SHP77 treated with DMSO at 0.1 percent for 48 hours (cell line): ENCODE measurements at regions not wholly inside any gene's neighbourhood (a gene's known extent, or its start where the extent isn't known, plus 50 kb on each side); places are given as distances from the start of the nearest gene placed in this dataset.
"Not testable (repeated sequence)": the region's sequence is repeated elsewhere in the genome, so short reads cannot be mapped to it uniquely, and the experiment has no call there.

Experiments used
- DNase-seq: peaks from one replicate; lab custom pipeline; 2025; lab: John Stamatoyannopoulos, UW

DNA sequence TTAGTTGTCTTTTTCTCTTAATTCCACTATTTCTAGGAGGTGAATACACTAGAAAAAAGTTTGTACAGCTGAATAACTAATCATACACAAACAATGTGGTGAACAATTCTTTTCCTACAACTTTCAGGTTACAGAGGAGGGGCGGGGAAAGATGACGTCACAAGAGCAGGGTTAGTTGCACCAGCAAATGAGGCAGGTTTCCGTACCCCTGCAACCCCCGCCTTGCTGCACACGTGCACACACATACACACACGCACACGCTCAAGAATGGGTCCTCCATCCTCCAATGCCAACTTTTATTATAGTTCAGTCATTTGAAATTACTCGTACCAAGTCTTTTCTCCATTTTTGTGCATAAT is 122.8 kb downstream of the ARL4C start:
- no peak for DNase-seq

DNA sequence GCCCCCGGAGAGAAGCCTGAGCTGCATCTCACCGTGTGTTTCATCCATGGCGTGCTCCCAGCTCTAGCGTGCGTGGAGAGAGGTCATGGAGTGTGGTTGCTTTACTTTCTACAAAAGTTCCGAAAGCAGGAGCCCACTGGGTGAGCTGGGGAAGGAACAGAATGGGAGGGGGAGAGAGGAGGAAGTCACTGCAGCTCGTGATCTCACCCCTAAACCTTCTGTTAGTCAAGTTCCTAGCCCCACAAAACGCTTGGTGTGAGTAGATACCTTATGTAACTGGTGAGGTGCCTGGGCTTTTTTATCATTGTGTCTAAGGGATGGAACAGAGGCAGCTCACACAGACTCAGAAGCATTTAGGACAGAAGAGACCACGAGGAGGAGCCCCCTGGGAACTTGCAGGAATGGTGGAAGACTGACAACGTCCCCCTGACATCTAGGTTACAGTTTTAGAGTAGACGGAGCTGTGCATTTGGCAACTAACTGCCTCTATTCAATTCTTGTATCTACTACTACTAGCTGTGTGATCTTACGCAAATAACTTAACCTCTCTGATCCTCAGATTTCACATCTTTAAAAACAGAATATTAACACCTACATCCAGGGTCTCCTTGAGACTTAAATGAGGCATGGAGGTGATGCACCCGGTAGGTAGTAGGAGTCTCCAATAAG is 123.3 kb downstream of the ARL4C start:
- DNase-seq: no peak

DNA sequence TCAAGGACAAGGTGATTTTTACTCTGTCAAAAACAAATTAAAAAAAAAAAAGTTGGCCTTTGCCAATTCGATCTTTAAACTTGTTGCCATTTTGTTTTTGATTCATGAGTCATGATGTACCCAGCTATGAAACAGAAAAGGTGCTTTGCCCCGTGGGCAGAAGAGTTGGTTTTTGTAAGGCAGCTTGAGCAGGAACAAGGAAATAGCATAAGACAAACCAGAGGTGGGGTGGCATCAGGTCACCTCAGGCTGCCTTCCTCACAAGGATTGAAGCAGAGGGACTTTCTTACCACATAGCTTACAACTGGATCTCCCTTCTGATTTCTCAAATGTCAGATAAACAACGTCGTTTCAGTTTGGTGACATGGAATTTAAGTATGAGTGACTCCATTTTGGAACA is 123.8 kb downstream of the ARL4C start:
- DNase-seq: no peak

DNA sequence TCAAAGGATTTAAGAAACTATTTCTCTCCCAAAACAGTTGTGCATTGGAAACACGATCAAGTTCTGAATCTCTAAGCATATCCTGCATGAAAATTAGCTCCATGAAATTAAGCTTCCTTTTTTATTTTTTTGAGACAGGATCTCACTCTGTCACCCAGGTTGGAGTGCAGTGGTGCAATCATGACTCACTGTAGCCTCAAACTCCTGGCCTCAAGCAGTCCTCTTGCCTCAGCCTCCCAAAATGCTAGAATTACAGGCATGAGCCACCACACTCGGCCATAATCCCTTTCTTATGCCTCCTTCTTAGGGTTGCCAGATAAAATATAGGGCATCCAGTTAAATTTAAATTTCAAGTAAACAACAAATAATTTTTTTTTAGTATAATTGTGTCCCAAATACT is 124.4 kb downstream of the ARL4C start:
- no peak for DNase-seq

DNA sequence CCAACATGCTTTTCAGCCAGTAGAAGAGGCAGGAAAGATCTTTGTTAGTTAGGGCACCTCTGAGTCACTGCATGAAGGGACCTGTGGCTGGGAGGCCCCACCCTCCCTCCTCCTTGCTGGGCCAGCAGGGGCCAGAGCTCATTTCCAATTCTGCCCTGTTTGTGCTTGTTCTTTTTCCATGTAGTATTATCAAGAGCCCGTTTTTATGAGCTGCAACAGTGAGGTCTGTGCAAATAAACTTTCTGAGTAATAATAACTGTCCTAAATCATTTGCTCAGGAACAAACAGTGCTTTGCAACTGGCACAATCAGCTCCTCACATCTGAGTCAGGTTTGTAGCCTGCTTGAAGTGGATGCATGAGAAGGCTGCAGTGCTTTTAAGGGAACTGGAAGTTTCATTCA is 128.0 kb downstream of the ARL4C start:
- no peak for DNase-seq

DNA sequence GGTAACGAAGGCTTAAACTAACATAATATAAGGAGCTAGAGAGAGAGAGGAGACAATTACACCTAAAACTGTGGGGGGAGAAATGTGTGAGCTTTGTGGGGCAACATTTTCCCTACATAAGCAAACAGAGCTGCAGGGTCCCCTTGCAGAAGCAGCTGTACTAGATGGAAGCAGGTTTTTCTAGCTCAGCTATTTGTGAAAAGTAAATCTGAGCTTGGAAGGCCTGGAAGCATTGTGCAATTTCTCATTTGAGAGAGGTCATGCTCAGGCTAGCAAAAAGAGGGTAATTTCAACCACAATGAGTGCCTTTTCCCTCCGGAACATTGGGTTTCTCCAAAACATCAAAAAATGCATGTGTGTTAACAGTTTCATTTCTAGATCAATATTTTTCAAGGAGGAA is 130.0 kb downstream of the ARL4C start:
- no peak for DNase-seq

DNA sequence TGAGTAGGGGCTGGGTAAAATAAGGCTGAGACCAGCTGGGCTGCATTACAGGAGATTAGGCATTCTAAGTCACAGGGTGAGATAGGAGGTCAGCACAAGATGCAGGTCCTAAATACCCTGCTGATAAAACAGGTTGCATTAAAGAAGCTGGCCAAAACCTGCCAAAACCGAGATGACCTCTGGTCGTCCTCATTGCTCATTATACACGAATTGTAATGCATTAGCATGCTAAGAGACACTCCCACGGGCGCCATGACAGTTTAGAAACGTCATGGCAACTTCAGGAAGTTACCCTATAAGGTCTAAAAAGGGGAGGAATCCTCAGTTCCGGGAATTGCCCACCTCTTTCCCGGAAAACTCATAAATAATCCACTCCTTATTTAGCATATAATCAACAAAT is 132.2 kb downstream of the ARL4C start:
- DNase-seq: no peak

DNA sequence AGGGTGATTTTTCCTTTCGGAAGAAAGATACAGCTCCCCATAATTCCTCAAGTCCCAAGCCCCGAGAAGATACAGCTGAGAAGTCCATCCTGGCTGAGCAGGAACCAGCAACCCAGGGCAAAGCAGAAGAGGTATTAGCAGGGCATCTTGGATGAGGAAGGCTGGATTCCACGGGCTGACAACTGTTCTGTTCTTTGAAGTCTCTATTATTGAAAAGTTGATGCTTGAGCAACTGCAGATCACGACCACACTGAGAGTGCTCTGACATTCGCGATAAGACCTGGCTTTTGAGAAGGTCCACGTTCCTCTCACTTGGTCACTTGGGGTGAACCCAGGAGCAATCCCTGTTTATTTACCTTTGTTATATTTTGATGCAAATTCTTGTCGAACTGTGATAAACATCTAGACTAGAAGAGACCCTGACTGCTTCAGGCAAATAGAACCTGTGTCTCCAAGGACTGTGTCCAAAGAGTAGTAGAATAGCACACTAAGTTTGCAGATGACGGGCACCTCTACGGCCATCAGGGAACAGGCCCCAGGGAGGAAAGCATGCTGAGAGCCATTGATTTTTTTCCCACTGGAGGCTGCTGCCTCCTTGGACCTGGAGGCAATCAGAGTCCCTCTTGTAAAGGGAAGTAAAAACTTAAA is 133.1 kb downstream of the ARL4C start:
- DNase-seq: no peak

DNA sequence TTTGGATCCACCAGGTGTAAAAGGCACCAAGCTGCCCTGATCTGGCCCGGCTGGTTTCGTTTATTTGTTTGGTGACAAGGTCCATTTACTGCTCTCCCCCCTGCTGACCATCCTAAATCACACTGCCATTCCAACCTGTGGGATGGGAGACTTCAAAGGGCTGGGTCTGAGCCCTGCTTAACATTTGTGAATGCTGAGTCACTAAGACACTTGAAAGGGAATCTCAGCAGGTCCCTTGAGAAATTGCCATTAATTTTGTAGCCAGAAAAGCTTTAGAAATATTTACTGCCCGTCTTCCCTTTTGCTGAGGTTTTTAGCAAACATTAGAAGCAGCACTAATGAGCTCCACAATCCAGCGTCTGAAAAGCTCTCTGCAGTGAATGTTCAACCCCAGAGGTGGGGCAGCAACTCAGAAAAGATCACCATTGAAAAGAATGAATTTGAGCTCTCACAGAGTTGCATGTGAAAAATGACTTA is 133.8 kb downstream of the ARL4C start:
- no peak for DNase-seq

DNA sequence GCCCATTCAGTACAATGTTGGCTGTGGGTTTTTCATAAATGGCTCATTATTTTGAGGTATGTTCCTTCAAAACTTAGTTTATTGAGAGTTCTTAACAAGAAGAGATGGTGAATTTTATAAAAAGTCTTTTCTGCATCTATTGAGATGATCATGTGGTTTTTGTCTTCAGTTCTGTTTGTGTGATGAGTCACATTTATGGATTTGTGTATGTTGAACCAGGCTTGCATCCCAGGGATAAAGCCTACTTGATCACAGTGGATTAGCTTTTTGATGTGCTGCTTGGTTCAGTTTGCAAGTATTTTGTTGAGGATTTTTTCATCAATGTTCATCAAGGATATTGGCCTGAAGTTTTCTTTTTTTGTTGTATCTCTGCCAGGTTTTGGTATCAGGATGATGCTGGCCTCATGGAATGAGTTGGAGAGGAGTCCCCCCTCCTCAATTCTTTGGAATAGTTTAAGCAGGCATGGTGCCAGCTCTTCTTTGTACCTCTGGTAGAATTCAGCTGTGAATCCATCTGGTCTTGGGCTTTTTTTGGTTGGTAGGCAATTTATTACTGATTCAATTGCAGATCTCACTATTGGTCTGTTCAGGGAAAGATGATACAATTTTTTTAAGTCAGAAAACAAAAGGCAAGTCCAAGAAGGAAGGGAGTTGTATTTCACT is 136.4 kb downstream of the ARL4C start:
- not testable (repeated sequence) for DNase-seq

DNA sequence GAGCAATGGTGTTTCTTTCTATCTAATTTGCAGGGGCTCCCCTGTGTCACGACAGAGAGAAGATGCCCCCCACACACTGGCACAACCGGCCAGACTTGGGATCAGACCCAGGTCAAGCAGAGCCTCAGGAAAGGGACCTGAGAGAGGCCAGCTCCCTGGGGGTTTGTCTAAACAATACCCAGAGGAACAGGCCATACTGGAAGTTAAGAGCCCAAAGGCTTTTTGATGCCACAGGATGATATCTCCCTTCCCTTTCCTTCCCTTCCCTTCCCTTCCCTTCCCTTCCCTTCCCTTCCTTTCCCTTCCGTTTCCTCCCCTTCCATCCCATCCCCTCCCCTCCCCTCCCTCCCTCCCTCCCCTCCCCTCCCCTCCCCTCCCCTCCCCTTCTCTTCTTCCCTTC is 139.2 kb downstream of the ARL4C start:
- DNase-seq: no peak

DNA sequence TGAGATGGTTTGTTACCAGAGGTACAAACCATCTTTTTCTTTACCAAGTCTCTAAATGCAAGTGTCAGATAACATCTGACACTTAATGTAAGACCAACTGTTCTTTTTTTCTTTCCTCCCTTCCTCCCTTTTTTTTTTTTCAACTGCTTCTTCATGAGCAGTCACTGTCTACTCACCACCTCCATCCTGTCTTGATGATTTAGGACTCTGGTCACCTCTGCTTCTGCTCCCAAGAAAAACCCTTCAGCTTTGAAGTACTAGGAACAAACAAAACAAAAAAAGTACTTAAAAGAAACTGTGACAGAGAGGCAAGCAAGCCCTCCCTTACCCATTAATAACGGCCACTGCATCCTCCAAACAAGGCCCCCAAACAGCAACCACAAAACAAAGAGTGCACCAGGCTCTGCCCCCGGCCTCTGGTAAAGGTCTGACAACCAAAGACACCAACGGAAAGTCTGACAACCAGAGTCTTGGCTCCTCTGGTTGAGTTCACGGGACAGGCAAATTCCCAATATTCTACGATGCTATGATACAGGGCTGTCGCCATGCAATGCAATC is 141.0 kb downstream of the ARL4C start:
- DNase-seq: no peak

DNA sequence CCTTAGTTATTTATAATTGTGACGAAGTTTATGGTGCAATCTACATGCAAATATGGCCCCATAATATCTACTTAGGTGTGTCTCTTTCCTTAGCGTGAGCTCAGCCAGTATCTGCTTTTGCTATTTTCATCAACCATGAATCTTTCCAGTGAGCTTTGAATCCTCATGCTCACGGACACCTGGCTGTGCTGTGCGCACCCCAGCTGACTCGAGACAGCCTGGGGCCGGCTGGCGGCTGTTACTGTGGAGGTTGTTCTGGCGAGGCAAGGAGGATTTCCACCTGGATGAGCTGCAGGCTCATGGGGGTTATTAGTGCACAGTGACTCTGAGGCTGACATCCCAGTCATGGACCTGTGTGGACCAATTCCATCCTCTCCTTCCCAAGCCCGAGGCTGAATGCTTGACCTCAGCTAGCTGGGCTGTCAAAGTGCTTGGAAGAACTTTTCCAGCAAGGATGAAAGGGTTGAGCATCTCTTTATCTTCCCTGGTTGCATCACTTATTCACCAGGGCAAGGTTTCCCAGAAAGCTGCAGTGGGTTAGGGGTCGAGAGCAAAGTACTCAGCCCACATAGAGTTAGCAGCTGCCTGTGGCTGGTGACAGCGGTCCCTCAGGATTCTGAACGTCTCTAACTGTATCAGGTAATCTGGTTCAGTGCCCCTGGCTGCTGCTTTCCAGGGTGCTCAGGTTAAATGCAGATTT is 141.7 kb downstream of the ARL4C start:
- DNase-seq: no peak

DNA sequence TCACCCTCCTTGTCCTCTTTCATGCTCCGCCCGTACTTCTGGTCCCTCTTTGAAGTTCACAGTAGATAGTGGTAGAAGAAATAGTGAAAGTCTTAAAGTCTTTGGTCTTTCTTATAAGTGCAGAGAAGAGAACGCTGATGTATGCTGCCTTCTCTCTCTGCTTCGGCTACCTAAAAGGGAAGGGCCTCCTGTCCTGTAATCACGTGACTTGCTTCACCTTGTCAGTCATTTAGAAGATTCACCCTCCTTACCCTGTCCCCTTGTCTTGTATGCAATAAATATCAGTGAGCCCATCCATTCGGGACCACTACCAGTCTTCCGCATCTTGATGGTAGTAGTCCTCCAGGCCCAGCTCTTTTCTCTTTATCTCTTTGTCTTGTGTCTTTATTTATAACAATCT is 144.6 kb downstream of the ARL4C start:
- DNase-seq: no peak

DNA sequence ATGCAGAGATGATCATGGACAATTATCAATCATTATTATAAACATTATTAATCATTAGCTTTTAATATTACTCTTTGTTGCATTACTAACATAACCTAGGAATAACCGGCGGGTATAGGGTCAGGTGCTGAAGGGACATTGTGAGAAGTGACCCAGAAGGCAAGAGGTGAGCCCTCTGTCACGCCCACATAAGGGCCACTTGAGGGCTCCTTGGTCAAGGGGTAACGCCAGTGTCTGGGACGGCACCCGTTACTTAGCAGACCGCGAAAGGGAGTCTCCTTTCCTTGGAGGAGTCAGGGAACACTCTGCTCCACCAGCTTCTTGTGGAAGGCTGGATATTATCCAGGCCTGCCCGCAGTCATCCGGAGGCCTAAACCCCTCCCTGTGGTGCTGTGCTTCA is 145.0 kb downstream of the ARL4C start:
- DNase-seq: not testable (repeated sequence)

DNA sequence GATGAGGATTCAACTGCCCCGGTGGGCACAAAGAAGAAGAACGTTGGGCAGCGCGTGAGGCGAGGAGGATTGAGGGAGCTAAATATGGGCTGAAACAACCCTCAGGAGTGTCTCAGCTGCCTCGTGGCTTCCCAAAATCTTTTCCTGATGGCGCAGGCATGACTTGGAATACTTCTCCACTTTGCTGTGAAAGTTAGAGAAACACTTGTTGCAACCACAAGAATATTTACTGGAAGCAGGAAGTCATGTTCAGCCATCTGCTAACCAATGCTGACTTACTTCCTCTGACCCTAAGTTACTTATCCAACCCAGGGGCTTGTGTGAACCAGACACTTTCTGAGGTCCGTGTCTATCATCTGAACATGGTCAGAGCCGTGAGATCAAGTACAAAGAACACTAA is 148.8 kb downstream of the ARL4C start:
- DNase-seq: no peak

DNA sequence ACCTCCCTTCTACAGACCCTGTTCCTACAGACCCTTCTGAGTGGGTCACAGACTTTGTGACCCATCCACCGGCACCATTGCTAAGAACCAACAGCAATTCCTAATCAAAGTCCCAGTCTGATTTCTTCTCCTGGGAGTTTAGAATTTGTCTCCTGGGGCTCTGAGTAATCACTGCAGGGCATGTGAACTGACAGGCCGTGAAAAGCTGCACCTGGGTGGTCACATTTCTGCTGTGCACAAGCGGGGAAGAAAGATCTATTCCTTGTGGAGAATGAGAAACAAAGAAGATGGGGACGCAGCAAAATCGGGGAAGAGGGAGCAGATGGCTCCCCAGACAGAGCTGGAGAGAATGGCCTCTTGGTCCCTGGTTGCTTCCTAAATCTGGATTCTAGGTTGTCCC is 151.0 kb downstream of the ARL4C start:
- DNase-seq: no peak

DNA sequence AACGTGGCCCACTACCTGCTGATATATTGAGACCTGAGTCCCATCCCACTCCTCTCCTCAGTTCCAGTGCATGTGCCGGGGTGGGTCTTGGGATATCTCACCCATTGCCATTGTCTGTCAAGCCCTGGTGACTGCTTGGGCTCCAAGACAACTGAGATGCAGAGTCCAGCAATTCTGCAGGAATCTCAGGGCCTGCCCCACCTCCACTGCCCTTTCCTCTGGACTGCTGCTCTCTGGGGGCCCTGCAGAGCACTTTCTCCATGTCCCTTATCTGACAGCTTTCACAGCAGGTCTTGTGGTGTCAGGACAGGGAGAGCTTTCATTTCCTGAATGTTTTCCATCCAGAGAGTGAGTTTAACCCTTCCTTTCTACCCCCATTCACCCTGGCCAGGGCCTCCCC is 152.9 kb downstream of the ARL4C start:
- no peak for DNase-seq

DNA sequence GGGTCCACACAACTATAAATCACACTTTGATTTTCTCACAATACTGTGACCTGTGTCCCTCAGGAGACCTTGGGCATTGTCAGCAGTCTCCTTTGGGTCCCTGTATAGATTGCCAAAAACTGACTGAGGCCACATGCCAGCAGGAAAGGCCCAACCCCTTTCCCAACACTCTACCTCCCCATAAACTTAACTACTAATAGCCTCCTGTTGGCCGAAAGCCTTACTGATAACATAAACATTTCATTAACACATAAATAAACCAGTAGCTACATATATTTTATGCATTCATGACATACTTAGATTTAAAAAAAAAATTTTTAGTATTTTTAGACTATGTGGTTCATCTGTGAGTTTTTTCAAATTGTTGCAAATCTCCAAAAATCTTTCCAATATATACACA is 153.5 kb downstream of the ARL4C start:
- no peak for DNase-seq

DNA sequence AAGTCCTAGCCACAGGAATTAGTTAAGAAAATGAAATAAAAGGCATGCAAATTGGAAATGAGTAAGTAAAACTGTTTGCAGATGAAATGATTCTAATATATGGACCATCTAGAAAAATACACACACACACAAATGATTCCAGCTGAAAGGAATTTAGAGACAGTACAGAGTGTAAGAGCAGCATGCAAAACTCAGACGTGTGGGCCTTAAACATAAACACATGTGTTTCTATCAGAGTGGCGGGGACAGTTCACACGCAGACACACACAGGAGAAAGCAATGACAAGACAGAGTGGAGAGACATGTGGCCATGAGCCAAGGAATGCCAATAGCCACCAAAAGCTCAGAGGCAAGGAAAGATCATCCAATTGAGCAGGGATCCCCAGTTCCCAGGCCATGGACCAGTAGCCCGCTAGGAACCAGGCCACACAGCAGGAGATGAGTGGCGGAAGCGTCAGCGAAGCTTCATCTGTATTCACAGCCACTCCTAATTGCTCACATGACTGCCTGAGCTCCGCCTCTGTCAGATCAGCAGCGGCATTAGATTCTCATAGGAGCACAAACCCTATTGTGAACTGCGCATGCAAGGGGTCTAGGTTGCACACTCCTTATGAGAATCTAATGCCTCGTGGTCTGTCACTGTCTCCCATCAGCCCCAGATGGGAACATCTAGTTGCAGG is 155.4 kb downstream of the ARL4C start:
- no peak for DNase-seq

DNA sequence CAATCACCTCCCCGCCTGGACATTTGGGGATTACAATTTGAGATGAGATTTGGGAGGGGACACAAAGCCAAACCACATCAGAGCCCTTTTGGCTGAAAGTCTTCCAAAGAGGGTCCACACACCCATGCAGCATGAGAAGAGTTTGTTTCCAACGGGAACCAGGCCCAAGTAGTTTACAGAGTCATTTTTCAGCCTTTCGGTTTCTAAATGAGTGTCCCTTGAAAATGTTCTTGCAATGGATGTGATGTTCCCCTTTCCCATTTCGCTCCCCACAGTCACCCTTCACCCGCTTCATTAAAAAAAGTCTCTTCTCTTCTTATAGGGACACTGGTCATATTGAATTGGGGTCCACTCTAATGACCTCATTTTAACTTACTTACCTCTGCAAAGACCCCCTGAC is 157.4 kb downstream of the ARL4C start:
- DNase-seq: no peak

DNA sequence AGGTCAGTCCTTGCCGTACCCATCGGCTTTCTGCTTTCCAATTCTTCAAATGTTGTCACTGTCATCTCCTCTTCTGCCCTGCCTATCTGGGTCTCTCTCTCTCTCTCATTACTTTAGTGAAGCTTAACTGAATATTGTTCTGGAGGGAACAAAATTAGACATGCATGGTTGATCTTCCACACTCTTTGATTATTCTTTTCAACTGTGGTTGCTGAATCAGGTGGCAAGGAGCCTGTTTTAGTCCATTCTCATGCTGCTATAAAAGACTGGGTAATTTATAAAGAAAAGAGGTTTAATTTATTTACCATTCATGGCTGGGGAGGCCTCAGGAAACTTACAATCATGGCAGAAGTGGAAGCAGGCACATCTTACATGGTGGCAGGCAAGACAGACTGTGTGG is 157.9 kb downstream of the ARL4C start:
- no peak for DNase-seq
